RCC 7860 (cell line): ENCODE measurements at regions not wholly inside any gene's neighbourhood (a gene's known extent, or its start where the extent isn't known, plus 50 kb on each side); places are given as distances from the start of the nearest gene placed in this dataset.
"Not testable (repeated sequence)": the region's sequence is repeated elsewhere in the genome, so short reads cannot be mapped to it uniquely, and the experiment has no call there.

ENCODE experiments used
- DNase-seq: peaks from one replicate; pipeline ENCODE4 v3.0.0-alpha.2; 2015; ENCODE audit warnings: low spot score
- FAIRE-seq: peaks from 2 replicates; lab custom pipeline; 2012; peaks lifted over from hg19 to GRCh38; lab: Jason Lieb, UNC

DNA sequence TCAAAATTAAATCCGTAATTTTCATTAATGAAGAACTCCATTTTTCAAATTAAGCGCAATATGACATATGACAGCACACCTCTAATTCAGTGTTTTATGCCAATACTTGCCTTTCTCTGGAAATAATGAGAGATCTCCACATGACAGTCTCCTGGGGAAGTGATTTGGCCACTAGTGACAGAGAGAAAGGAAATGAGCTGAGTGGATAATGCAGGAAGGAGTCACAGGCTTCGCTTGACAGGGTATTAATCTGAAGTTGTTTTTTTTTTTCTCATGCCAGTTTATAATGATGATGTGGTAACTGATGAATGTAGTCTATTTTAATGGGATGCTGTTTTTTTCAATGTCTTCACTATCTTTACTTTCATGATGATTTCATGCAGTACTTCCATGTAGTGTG lies 1079.4 kb upstream of the GYPC start:
- DNase-seq (no peak), FAIRE-seq (no peak)

- no peak for FAIRE-seq
- DNase-seq: no peak
Observed at GRCh38 chr2:125581557-125581956, 1074.4 kb upstream of the GYPC start.

DNA sequence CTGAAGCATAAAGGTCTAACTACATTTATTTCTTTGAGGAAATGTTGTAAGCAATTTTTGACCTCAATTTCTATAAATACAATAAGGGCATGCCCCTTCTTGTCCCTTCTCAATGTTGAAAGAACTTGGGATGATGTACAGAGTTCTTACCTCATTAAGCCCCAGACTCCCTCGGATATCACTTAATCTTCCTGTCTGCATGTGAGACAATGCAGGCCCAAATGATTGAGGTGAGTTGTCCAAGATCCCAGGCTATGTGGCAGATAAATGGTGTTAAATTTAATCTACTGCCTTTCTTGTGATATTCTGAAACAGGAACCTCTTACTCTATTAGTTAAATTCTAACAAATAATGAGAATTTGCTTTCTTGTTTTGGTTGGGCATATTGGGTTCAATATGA lies 1073.4 kb upstream of the GYPC start:
- DNase-seq (no peak), FAIRE-seq (no peak)

- DNase-seq: no peak
- FAIRE-seq: no peak
Observed at GRCh38 chr2:125584732-125585131, 1071.2 kb upstream of the GYPC start.

DNA sequence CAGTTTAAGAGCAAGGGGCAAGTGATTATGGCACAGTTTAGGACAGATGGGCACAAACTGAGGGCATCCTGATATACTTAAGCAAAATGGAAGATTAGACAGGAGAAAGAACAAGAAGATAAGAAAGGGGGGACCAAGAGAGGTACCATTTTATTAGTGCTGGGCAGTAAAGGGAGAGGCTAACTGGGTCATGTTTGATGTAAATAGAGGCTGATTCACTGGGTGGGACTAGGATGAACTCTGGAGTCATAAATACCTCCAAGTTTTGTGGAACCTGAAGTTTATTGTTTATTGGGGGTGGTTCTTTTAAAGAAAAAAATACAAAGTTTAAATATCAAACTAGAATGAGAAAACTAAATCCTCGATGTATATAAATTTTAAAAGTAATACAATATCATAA lies 1067.2 kb upstream of the GYPC start:
- DNase-seq (no peak), FAIRE-seq (no peak)

DNA sequence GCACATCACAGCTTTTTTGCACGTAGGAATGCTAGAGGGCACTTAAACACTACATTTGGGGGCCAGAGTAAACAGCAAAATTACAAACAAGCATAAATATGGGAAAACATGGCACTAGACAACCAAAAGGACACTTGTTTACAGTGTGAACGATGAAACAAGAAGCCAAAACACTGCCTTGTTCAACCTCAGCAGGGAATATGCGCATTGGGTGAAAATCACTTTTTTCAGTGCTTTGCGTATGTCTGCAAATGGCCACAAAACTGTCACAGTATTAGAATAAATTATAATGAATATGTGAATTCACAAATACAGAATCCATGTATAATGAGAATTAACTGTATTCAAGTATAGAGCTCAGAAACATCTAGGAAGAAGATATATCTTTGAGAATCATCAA lies 1064.0 kb upstream of the GYPC start:
- DNase-seq (no peak), FAIRE-seq (no peak)

GRCh38 chr2:125593036-125593435 lies 1062.9 kb upstream of the GYPC start:
- no peak for DNase-seq

GRCh38 chr2:125596612-125597011 lies 1059.3 kb upstream of the GYPC start:
- DNase-seq: no peak
- FAIRE-seq: no peak

More at GRCh38 chr2:125593036-125593435, 1062.9 kb upstream of the GYPC start:
- no peak for FAIRE-seq

DNA sequence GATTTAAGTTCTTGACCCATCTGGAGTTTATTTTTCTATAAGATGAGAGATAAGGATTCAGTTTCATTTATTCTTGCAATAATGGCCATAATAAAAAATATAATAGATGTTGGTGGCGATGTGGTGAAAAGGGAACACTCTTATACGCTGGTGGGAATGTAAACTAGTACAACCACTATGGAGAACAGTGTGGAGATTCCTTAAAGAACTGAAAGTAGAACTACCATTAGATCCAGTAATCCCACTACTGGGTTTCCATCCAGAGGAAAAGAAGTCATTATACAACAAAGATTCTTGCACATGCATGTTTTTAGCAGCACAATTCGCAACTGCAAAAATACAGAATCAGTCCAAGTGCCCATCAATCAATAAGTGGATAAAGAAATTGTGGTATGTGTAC lies 1040.5 kb upstream of the GYPC start:
- DNase-seq (no peak), FAIRE-seq (no peak)

DNA sequence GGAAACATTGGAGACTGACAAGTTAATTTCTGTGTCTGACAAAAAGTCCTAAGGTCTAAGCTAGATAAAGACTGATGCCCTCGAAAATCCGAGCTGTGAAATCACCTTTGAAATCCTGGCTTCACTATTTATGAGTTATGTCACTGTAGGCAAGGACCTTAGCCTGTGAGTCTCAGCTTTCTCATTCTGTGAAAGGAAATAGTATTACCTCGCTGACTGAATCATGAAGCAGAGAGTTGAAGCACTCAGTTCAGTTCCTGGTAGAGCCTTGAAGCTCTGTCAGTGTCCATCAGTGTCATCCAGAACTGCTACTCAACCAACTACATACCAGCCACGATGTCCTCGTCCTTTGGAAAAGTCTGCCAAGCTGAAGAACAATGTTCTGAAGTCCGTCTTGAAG lies 1025.6 kb upstream of the GYPC start:
- FAIRE-seq (no peak), DNase-seq (no peak)

GRCh38 chr2:125634662-125635061 lies 1021.3 kb upstream of the GYPC start:
- FAIRE-seq: no peak

DNA sequence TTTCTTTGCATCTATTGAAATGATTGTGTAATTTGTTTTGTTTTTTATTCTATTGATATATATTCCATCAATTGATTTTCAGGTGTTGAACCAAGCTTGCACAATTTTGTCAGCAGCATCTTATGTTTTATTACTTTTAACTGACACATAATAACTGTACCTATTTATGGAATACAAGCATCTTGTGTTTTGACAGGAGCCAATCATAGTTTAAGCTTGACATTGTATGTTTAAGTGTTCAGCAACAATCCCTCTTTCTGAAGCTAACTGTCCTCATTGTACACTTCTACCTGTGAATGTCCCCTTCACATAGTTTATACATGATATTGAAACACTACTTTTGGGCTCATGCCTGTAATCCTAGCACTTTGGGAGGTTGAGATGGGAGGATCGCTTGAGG lies 1017.6 kb upstream of the GYPC start:
- FAIRE-seq (no peak), DNase-seq (no peak)

More at GRCh38 chr2:125634662-125635061, 1021.3 kb upstream of the GYPC start:
- DNase-seq: no peak

GRCh38 chr2:125642032-125642431 lies 1013.9 kb upstream of the GYPC start:
- FAIRE-seq (no peak), DNase-seq (no peak)

- FAIRE-seq (no peak), DNase-seq (no peak)
Observed at GRCh38 chr2:125643128-125643527, 1012.8 kb upstream of the GYPC start.

DNA sequence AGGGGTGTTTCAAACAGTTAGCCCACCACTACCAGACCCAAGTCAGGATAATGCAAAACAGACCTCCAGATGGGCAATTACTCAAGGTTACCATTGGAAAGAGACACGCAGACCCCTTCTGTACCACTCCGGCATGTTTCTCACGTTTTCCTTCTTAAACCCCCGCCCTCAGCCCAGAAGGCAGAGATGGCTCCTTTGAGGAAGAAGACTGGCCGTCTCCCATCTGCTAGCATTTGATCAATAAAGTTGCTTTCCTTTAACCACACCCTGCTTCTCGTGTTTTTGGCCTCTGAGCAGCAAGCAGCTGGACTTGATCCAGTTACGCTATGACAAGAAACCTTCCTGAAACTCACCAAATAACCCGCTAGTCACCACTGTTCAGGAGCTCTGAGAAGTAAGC lies 1012.4 kb upstream of the GYPC start:
- DNase-seq: no peak
- FAIRE-seq: no peak

GRCh38 chr2:125644257-125644656 lies 1011.7 kb upstream of the GYPC start:
- DNase-seq (no peak), FAIRE-seq (no peak)

DNA sequence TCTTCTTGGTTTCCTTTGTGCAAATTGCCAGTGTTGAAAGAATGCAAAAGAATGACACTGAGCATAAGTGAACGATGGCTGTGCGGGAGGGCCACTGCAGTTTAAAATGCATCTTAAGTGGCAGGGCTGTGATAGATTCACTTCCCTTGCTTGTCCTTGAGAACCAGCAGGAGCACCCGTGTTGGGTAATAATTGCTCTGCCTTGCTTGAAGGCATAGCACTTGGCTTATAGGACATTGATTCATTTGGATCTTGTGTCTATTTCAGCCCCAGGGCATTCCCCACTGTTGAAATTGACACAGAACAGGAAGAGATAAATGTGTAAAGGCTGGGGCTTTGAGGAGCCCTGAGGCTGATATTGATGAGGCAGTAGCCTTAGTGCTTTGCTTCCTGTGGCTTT lies 1003.7 kb upstream of the GYPC start:
- DNase-seq (no peak), FAIRE-seq (no peak)

DNA sequence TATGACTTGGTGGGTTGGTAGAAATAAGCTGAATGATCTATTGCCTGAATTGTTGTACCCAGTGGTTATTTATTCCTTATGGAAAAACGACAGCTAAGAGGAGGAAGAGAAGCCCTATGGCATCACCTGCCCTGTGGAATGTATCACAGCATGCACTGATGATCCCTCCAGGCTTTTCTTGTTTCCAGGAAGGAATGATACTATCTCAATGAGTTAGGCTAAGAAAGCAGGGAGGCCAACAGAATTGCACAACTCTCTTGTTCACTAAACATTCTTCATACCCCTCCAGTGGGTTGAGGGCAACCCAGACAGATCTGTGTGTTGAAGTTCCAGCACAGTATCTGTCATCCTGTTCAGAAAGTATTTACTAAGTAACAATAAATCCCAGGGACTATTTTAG lies 1001.7 kb upstream of the GYPC start:
- DNase-seq (no peak), FAIRE-seq (no peak)

- DNase-seq: no peak
- no peak for FAIRE-seq
Observed at GRCh38 chr2:125656190-125656589, 999.8 kb upstream of the GYPC start.

DNA sequence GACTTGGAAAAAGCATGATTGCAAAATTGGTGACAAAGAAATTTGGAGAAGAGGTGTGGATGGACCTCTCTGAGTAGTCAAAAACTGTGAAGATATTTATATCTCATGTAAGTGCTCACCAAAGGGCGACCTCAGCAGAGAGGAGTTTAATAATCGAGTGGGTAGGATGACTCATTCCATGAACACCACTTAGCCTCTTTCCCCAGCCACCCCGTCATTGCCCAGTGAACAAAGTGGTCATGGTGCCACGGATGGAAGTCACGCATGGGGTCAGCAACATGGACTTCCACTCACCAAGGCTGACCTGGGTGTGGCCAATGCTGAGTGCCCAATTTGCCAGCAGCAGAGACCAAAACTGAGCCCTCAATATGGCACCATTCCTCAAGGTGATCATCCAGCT lies 997.4 kb upstream of the GYPC start:
- FAIRE-seq: no peak
- no peak for DNase-seq

DNA sequence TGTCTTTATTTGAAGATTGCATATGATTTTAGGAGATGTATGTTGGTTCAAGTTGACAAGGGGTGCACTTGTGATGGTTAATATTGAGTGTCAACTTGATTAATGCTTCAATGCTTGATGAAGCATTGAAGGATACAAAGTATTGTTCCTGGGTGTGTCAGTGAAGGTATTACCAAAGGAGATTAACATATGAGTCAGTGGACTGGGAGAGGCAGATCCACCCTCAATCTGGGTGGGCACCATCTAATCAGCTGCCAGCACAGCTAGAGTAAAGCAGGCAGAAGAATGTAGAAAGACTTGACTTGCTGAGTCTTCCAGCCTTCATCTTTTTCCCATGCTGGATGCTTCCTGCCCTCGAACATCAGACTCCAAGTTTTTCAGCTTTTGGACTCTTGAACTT lies 995.6 kb upstream of the GYPC start:
- not testable (repeated sequence) for FAIRE-seq, DNase-seq

GRCh38 chr2:125667630-125668029 lies 988.3 kb upstream of the GYPC start:
- FAIRE-seq (no peak), DNase-seq (no peak)

DNA sequence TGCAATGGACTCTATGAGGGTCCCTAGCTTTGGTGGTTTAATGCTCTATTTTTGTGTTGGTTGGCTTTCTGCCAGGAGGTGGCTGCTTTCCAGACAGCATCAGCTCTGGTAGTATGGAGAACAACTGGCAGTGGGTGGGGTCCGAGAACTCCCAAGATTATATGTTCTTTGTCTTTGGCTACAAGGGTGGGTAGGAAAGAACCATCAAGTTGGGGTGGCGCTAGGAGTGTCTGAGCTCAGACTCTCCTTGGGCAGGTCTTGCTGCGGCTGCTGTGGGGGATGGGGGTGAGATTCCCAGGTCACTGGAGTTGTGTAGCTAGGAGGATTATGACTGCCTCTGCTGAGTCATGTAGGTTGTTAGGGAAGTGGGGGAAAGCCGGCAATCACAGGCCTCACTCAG lies 976.1 kb upstream of the GYPC start:
- FAIRE-seq (no peak), DNase-seq (no peak)

DNA sequence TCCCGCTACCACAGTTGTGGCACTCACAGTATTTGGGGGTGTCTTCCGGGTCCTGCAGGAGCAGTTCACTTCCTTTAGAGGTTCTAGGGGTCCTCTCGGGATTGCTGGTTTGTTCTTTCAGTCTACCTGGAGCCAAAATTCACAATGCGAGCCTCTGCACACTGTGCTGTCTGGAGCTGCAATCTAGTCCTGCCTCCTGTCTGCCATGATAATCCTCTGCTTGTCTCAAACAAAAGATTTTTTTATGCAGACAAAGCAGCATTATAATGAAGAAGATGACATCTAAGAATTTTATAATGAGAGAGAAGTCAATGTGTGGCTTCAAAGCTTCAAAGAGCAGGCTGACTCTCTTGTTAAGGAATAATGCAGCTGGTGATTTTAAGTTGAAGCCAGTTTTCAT lies 975.1 kb upstream of the GYPC start:
- no peak for DNase-seq
- no peak for FAIRE-seq
